Stimulated activated naive B cell treated with anti-CD40 and anti-IgM and Interleukin-4, amounts not matched to agents 10 μg/mL and 1 μg/mL and 100 μg/mL, for 72 hours (primary cell): ENCODE measurements at regions not wholly inside any gene's neighbourhood (a gene's known extent, or its start where the extent isn't known, plus 50 kb on each side); places are given as distances from the start of the nearest gene placed in this dataset.

Experiments used
- ATAC-seq, 2 donors: fragments of 150-1000 bp; cut with Tn5 transposase; replicated peaks; 2 replicates each; pipeline ENCODE4 v1.10.0; 2021; ENCODE audit warnings: moderate library complexity in 1 of 2
- DNase-seq: peaks from one replicate; pipeline ENCODE4 v3.0.0; 2021
- H3K27ac Mint-ChIP-seq: one replicate; pipeline ENCODE4 v1.8.0; 2022; ENCODE audit warnings: mild to moderate bottlenecking, mixed read lengths
- H3K27me3 Mint-ChIP-seq, 2 donors: one replicate each; pipeline ENCODE4 v1.8.0; 2022; ENCODE audit warnings: mixed read lengths in 2 of 2
- H3K36me3 Mint-ChIP-seq, 2 donors: one replicate each; pipeline ENCODE4 v1.8.0; 2022; ENCODE audit warnings: mixed read lengths in 2 of 2, mild to moderate bottlenecking in 1 of 2
- H3K4me1 Mint-ChIP-seq, 2 donors: one replicate each; pipeline ENCODE4 v1.8.0; 2022; ENCODE audit warnings: mixed read lengths in 2 of 2, mild to moderate bottlenecking in 1 of 2
- H3K4me3 Mint-ChIP-seq, 2 donors: one replicate each; pipeline ENCODE4 v1.8.0; 2022; ENCODE audit warnings: mild to moderate bottlenecking in 2 of 2, mixed read lengths in 2 of 2, moderate library complexity in 1 of 2
- H3K9me3 Mint-ChIP-seq, 2 donors: one replicate each; pipeline ENCODE4 v1.8.0; 2022; ENCODE audit warnings: mixed read lengths in 2 of 2, mild to moderate bottlenecking in 1 of 2

DNA sequence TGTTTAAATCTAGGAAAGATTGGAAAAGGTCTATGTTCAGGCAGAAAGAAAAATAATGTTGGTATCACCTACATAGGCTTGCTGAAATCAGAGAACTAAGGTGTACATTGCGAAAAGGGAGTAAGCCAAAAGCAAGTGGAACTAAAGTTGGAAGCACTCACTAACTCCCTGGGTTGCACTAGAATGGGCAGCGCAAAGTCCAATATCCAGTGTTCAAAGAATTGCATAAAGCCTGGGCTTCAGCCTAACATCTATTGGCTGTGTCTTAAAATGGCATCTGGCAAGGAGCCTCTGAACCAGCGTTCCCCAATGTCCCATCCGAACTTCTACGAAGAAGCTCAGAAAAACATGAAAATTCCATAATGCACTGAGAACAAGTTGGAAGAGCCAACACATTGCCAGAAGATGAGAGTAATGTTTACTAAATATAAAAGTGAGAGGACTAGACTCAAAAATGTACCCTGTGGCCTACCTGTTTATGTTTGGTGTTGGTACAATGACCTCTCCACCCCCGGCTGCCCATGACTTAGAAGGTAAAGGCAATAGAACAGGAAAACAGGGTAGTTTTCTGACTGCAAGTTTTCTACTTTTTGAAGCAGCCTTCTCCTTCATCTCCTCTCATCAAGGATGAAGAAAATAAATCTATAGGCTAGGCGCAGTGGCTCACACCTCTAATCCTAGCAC, 275.9 kb upstream of the GHITM start:
- peaks cover 0 to 2% of the 10 kb centered on the region in 2 donors for H3K9me3 Mint-ChIP-seq
- DNase-seq (no peak), ATAC-seq (no peak)
- no peaks in the 10 kb centered on the region for H3K36me3 Mint-ChIP-seq
- no peaks in the 10 kb centered on the region for H3K4me1 Mint-ChIP-seq
- H3K4me3 Mint-ChIP-seq: no peak overlapping the region
- H3K27ac Mint-ChIP-seq: no peak overlapping the region
- H3K27me3 Mint-ChIP-seq: no peaks in the 10 kb centered on the region

- no peak for ATAC-seq
- no peak for DNase-seq
- Mint-ChIP-seq H3K27ac (no peak overlapping the region), H3K36me3 (no peaks in the 10 kb centered on the region), H3K4me3 (no peak overlapping the region), H3K27me3 (peaks cover 0 to 4% of the 10 kb centered on the region in 2 donors), H3K9me3 (no peaks in the 10 kb centered on the region), H3K4me1 (no peaks in the 10 kb centered on the region)
These were observed 269.4 kb upstream of the GHITM start for GRCh38 chr10:83869898-83870297.

GRCh38 chr10:83871187-83872081, 267.9 kb upstream of the GHITM start:
- Mint-ChIP-seq H3K36me3 (no peaks in the 10 kb centered on the region), H3K4me3 (no peak overlapping the region), H3K27me3 (peaks cover 0 to 4% of the 10 kb centered on the region in 2 donors), H3K27ac (no peak overlapping the region), H3K4me1 (no peaks in the 10 kb centered on the region), H3K9me3 (no peaks in the 10 kb centered on the region)
- peak; percentile 54 for DNase-seq
- ATAC-seq: peak; percentile 91

DNA sequence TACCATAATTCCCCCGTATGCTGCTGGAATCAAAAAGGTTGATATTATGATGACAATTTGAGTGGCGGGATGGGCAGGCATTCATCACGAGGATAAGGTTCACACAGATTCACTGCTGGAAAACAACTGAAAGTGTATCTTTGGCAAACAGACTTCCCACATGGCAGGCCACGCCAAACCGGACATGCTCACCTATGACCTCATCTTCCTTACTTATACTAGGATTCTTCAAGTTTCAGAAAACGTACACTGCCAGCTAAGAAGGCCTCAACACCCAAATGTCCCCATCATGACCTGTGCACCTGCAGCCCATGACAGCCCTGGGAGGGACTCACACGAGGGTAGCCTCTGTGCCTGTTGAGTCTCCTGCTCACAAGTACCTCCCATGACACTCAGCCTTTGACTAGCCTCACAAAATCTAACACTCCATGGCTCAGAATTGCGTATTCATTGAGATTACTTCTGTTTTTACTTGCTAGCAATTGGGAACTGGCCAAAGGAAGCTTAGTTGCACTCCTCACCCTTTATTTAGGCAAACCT, 259.0 kb upstream of the GHITM start:
- peaks cover 4 to 6% of the 10 kb centered on the region in 2 donors for H3K27me3 Mint-ChIP-seq
- no peaks in the 10 kb centered on the region for H3K9me3 Mint-ChIP-seq
- no peak overlapping the region for H3K4me3 Mint-ChIP-seq
- no peak overlapping the region for H3K27ac Mint-ChIP-seq
- H3K4me1 Mint-ChIP-seq: no peaks in the 10 kb centered on the region
- H3K36me3 Mint-ChIP-seq: no peaks in the 10 kb centered on the region
- DNase-seq: no peak
- no peak for ATAC-seq

- Mint-ChIP-seq H3K9me3 (no peaks in the 10 kb centered on the region), H3K27me3 (peaks cover 6 to 9% of the 10 kb centered on the region in 2 donors), H3K36me3 (no peaks in the 10 kb centered on the region), H3K4me3 (no peak overlapping the region), H3K4me1 (no peaks in the 10 kb centered on the region), H3K27ac (no peak overlapping the region)
- ATAC-seq: no peak
- DNase-seq: no peak
These were observed 257.6 kb upstream of the GHITM start for GRCh38 chr10:83881661-83882060.

- Mint-ChIP-seq H3K36me3 (no peaks in the 10 kb centered on the region), H3K9me3 (no peaks in the 10 kb centered on the region), H3K27me3 (peaks cover 6 to 9% of the 10 kb centered on the region in 2 donors), H3K4me1 (no peaks in the 10 kb centered on the region), H3K27ac (no peak overlapping the region), H3K4me3 (no peak overlapping the region)
- no peak for ATAC-seq
- DNase-seq: no peak
These were observed 252.4 kb upstream of the GHITM start for GRCh38 chr10:83886871-83887270.

DNA sequence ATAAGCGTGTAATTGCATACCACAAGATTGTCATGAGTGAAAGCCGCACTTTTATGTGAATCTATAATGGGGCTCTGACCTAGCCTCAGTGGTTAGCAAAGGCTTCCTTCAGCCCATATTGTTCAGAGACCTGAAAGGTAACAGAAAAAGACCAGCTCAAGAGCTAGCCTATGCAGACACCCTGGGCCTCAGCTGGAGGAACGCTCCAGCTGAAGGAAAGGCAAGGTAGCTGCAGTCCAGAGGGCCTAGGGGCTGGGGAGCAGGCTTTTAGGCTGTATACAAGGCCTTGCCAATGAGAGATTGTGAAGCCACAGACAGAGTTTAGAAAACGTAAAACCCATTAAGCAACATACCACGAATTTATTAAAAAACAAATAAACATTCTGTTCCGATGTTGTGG, 246.6 kb upstream of the GHITM start:
- Mint-ChIP-seq H3K4me3 (no peak overlapping the region), H3K9me3 (no peaks in the 10 kb centered on the region), H3K36me3 (no peaks in the 10 kb centered on the region), H3K27me3 (peaks cover 0 to 10% of the 10 kb centered on the region in 2 donors), H3K4me1 (no peaks in the 10 kb centered on the region), H3K27ac (no peak overlapping the region)
- ATAC-seq: no peak
- DNase-seq: no peak

DNA sequence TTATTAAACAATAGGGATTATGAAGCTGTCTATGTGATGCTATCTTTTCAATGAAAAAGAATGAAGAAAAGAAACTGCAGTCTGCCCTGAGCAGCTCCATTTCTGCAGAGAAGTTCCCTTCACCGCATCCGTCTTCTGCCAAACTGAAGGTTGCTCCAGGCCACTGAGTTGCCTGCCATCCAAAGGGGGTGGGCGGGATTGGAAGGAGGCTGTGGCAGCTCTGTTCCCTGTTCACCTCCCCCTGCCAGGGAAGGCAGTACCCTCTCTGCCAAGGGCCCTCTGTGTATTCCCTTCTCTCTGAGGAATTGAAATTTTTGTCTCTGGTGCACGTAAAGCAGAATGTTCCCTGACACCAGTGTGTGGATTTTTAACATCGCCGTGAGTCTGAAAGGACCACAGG, 243.1 kb upstream of the GHITM start:
- Mint-ChIP-seq H3K27me3 (peaks cover 0 to 10% of the 10 kb centered on the region in 2 donors), H3K4me1 (no peaks in the 10 kb centered on the region), H3K9me3 (peaks cover 0 to 3% of the 10 kb centered on the region in 2 donors), H3K4me3 (no peak overlapping the region), H3K27ac (no peak overlapping the region), H3K36me3 (no peaks in the 10 kb centered on the region)
- ATAC-seq (no peak), DNase-seq (no peak)

GRCh38 chr10:83897626-83898025, 241.7 kb upstream of the GHITM start:
- no peak for ATAC-seq
- H3K4me1 Mint-ChIP-seq: no peaks in the 10 kb centered on the region
- peaks cover 0 to 5% of the 10 kb centered on the region in 2 donors for H3K27me3 Mint-ChIP-seq
- H3K36me3 Mint-ChIP-seq: no peaks in the 10 kb centered on the region
- DNase-seq: no peak
- no peak overlapping the region for H3K27ac Mint-ChIP-seq
- no peak overlapping the region for H3K4me3 Mint-ChIP-seq
- H3K9me3 Mint-ChIP-seq: peaks cover 0 to 5% of the 10 kb centered on the region in 2 donors

- no peaks in the 10 kb centered on the region for H3K27me3 Mint-ChIP-seq
- no peaks in the 10 kb centered on the region for H3K36me3 Mint-ChIP-seq
These were observed 230.8 kb upstream of the GHITM start for GRCh38 chr10:83908506-83908905.

GRCh38 chr10:83909001-83909400, 230.3 kb upstream of the GHITM start:
- ATAC-seq: no peak
- Mint-ChIP-seq H3K27me3 (no peaks in the 10 kb centered on the region), H3K4me1 (no peaks in the 10 kb centered on the region), H3K9me3 (no peaks in the 10 kb centered on the region), H3K27ac (no peak overlapping the region), H3K36me3 (no peaks in the 10 kb centered on the region), H3K4me3 (no peak overlapping the region)
- DNase-seq: no peak

More at GRCh38 chr10:83908506-83908905, 230.8 kb upstream of the GHITM start:
- H3K27ac Mint-ChIP-seq: no peak overlapping the region
- DNase-seq (no peak), ATAC-seq (no peak)
- H3K9me3 Mint-ChIP-seq: no peaks in the 10 kb centered on the region
- no peak overlapping the region for H3K4me3 Mint-ChIP-seq
- no peaks in the 10 kb centered on the region for H3K4me1 Mint-ChIP-seq

DNA sequence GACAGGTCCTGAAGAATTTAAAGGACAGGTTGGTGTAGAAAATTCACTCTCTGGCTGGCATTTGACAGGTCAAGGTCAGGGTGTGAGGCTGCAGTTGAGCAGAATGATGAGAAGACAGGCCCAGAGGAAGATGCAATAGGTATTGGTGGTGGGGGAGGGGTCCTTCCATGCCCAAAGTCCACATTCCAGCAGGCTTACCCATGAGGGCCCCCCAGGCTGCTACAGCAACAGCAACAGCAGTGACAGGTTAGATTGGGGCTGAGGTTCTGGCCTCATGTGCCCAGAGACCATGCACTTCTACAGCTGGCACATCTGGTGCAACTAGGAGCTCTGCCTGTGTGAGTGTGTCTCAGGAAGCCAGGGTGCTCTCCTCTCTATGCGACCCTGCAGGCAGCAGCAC, 223.5 kb upstream of the GHITM start:
- Mint-ChIP-seq H3K27me3 (peaks cover 0 to 9% of the 10 kb centered on the region in 2 donors), H3K9me3 (no peaks in the 10 kb centered on the region), H3K4me1 (peaks cover 2 to 8% of the 10 kb centered on the region in 2 donors), H3K27ac (no peak overlapping the region), H3K4me3 (no peak overlapping the region), H3K36me3 (no peaks in the 10 kb centered on the region)
- DNase-seq: no peak
- ATAC-seq: no peak

DNA sequence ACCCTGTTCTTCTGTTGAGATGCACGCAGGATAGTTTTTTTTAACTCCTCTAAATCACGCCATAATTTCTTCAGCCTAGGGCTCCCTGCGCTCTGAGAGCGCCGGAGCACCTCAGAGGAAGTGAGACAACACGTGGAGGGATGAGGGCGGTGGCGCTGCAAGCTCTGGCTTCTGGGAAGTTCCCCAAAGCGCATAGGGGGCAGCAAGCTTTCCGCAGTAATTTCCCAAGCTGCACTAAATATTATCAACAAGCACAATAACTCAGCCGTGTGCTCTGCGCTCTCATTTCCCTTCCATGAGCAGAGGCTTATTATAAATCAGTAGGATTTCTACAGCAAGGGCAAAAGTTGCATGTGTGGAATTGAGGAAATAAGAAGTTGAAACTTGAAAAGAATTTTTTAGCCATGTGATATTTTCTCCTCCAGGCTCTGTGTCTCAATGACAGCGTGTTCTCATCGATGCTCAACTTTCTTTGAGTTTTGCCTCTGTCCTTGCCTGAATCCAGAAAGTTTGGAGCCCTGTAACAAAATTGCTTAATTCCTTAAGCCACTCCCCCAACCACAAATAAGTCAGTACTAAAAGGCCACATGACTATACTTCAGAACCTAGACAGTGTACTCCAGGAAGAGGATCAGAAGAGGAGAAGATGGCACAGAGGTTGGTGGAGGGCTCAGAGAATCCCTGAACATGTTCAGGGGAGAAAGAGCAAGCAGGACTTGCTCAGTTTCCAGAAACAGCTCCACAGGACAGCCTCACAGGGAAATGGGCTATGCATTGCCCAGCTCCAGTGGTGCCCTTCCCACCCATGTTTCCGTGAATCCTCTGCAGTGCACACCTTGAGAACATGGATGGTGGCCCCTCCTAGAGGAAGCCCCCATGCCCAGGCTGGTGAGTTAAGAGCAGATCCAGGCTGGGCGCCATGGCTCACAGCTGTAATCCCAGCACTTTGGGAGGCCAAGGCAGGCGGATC, 221.5 kb upstream of the GHITM start:
- H3K9me3 Mint-ChIP-seq: no peaks in the 10 kb centered on the region
- H3K36me3 Mint-ChIP-seq: no peaks in the 10 kb centered on the region
- peaks cover 2 to 8% of the 10 kb centered on the region in 2 donors for H3K4me1 Mint-ChIP-seq
- H3K27ac Mint-ChIP-seq: no peak overlapping the region
- ATAC-seq (peak; percentile 58 to 69), DNase-seq (no peak)
- peaks cover 0 to 9% of the 10 kb centered on the region in 2 donors for H3K27me3 Mint-ChIP-seq
- H3K4me3 Mint-ChIP-seq: no peak overlapping the region

DNA sequence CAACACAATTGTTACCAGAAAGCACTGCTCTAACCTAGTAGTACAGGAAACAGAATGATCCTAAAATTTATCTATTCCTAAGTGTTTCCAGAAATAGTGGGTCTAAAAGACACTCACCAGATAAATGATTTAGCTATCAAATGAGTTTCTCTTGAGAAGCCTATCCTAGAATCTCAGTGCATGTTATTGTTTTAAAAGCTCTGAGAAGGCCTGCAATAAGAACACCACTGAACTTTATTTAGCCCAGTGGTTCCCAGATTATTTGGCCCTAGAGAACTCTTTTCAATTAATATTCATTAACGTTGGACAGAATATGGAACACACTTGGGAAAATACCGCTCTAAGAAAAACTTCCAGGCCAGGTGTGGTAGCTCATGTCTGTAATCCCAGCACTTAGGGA, 220.1 kb upstream of the GHITM start:
- peaks cover 2 to 8% of the 10 kb centered on the region in 2 donors for H3K4me1 Mint-ChIP-seq
- no peak overlapping the region for H3K4me3 Mint-ChIP-seq
- H3K36me3 Mint-ChIP-seq: no peaks in the 10 kb centered on the region
- H3K9me3 Mint-ChIP-seq: peaks cover 0 to 2% of the 10 kb centered on the region in 2 donors
- H3K27ac Mint-ChIP-seq: no peak overlapping the region
- DNase-seq (no peak), ATAC-seq (no peak)
- H3K27me3 Mint-ChIP-seq: peaks cover 4 to 15% of the 10 kb centered on the region in 2 donors
